ENCODE measurements at regions not wholly inside any gene's neighbourhood (a gene's known extent, or its start where the extent isn't known, plus 50 kb on each side); places are given as distances from the start of the nearest gene placed in this dataset.

DNA sequence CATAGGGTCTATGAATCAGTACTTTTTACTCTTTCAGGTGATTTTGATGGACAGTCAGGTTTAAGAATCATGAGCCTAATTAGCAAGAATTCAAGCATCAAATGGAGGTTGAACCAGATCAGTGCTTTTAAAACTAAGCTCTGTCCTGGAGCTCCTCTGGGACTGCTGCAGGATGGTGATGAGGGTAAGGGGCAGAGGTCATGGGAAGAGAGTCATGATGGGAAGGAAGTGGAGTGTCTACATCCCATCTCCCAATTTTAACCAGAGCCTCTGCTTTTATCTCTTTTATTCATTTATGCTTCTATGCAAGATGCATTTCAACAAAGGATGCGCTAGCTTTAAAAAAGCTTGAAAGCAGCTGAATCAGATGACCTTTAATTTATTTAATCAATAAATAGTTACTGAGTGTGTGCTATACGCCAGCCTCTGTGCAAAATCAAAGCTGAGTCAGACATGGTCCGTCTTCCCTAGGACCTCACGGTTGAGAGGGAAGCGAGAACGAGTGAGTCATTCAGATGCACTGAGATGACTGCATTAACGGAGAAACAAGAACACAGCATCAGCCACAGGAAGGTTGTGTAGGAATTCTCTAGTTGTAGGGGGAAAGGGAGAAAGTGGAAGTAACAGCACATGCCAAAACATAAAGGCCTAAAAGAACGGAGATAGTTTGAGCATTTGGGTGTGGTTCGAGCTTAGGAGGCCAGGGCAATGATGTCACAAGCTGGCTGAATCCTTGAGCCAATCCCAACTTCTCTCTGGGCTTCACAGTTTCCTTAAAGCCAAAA is 441.6 kb upstream of the BRINP1 start:
- no peak for DNase-seq

- no peak for DNase-seq
Measured at GRCh38 chr9:119803679-119804078, 434.4 kb upstream of the BRINP1 start.

- no peak for DNase-seq
Measured at GRCh38 chr9:119802621-119803020, 433.4 kb upstream of the BRINP1 start.

DNA sequence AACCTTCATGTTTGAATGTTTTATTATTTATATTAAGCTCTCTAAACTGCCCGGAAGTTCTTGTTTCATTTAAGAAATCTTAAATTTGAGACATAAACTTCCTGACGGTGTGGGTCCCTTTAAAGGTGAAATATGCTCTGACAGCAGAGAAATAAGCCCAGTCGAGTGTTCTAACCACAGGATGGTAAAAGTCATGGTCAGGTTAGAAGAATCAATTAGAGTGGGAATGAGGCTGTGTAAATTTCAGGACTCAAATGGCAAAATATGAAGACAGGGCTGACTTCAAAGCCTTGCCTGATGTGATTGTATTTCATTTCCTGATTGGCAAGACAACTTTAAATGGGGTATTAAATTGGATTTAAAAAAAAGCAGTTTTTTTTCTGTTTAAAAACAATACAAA is 432.9 kb upstream of the BRINP1 start:
- no peak for DNase-seq

- no peak for DNase-seq
Measured at GRCh38 chr9:119801311-119801710, 432.1 kb upstream of the BRINP1 start.

DNA sequence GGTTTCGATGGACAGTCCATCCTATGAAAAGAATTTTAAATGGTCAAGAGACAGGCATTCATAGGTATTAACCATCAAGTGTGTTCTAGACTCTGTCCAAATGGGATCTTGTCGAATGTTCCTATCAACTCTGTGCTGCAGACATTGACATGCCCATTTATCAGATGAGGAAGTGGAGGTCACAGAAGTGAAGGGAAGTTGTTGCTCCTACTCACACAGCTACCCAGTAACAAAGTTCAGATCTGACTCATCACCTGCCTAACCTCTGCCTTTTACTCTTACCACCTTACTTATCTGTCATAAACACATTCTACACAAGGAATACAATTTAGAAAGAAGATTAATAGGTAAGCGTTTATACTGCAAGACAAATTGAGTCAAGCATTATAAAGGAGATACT is 426.2 kb upstream of the BRINP1 start:
- no peak for DNase-seq

DNA sequence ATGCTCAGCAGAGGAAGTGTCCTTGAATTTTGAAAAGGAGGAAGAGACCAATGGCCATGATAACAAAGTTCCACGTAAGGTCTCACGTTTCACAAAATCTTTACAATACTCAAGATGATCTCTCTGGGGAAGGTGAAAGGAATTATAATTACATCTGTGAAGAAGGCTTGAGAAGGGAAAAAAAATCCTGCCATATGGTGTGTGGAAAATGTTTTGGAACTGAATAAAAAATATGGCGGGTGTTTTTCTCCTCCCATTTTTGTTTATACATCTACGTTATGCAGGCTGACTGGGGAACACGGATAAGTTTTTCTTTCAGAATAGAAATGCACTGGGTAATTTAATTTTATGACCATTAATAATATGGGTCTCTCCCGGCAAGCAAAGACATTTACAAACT is 425.6 kb upstream of the BRINP1 start:
- DNase-seq = no peak

DNA sequence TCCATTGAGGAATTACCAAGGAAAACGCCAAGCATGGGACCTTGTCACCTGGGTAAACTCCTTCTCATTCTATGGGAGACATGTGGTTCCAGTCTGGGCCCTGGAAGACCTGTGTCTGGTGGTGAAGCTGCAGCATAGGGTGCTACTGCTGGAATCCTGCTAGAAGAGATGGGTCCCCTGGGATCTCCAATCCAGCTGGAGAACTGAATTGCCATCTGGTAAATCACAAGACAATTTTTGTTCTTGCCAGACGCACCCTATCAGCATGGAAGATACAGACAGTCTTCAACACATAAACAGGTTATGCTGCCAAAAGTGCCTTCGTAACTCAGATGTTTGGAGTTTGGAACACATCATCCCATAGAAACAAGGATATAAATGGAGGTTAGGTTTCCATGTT is 424.0 kb upstream of the BRINP1 start:
- DNase-seq = no peak

DNA sequence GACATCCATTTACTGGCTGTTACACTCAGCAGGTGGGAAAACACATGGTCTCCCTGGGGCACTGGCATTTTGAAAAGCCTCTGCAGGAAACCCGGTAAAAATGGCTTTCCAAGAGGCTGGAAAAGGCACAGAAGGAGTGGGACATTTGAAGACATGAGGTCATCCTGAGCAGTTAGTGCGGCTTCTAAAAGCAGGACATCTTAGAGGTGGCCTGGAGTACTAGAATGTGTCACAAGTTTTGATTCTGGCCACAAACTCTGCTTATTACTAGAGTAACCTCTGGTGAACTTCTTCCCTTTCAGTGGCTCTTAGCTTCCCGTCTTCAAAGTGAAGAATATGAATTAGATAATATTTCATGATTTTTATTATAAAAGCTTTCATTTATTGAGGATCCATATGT is 423.0 kb upstream of the BRINP1 start:
- DNase-seq = no peak

DNA sequence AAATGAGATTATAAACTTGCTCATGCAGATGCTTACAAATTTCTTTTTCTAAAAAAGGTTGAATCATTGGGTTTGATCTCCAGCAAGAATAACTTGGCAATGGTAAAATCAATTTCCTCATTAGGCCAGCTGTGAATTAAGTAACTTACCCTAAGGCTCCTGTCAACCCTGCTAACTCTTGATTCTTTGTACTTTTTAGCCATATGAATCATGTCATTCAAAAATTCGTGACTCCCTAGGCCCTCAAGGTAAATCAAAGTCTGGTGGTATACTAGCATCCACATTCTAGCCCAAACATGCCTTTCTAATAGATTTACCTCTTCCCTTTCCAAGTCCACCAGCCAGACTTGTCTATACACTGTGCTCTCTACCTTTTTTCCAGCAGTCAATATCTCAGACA is 420.8 kb upstream of the BRINP1 start:
- no peak for DNase-seq

- no peak for DNase-seq
Measured at GRCh38 chr9:119788921-119789320, 419.7 kb upstream of the BRINP1 start.

DNA sequence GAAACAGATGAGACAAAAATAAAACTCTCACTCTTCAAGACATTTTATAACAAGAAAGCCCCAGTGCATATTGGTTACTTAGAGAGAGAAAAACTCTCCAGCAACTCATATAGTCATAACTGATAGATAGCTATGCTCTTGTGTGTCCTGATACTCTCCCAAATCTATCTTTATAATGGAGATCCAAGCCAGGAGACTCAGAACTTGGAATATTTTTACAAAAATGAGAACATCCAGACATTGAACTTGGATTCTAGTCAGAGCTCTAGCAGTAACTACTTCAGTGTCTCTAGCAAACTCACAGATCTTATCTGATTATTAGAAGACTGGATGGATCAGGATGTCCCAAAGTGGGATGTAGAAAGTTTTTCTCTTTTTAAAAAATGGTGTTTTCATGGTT is 412.7 kb upstream of the BRINP1 start:
- DNase-seq = no peak

DNA sequence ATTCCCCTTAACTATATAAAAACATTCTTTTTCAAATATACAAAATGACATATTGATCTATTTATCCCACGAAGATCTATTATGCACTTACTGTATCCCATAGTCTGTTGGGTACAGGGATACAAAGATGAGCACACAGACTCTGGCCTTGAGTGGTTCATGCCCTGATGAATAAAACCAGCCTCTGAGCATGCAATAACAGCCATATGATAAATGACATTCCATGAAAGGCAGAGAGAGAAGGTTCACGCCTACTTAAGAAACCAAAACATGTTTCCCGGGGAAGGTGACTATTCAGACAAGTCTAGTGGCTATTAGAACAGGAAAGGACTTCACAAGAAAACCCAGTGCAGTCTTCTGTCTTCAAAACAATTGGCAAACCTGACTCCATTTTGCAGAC is 406.2 kb upstream of the BRINP1 start:
- DNase-seq = no peak

GRCh38 chr9:119773823-119774222 is 404.6 kb upstream of the BRINP1 start:
- no peak for DNase-seq

- no peak for DNase-seq
Measured at GRCh38 chr9:119771341-119771740, 402.1 kb upstream of the BRINP1 start.

DNA sequence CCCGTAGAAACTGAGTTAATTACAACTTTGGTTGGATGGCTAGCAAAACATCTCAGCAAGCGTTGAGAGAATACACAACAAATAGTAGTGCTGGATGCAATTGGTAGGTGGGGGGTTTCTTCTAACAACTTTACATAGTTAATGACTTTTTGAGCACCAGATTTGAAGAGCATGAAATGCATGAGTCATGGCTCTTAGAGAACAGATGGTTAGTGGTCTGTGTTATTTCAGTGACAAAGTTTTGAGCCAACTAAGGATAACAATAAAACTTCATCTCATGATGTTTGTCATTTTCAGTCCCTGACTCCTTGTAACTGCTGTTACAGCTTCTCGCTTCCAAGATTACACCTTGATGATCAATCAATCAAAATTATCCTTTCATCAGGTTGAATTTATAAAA is 399.0 kb upstream of the BRINP1 start:
- no peak for DNase-seq

- no peak for DNase-seq
Measured at GRCh38 chr9:119765632-119766175, 396.5 kb upstream of the BRINP1 start.

- DNase-seq = no peak
Measured at GRCh38 chr9:119763260-119763659, 394.0 kb upstream of the BRINP1 start.

DNA sequence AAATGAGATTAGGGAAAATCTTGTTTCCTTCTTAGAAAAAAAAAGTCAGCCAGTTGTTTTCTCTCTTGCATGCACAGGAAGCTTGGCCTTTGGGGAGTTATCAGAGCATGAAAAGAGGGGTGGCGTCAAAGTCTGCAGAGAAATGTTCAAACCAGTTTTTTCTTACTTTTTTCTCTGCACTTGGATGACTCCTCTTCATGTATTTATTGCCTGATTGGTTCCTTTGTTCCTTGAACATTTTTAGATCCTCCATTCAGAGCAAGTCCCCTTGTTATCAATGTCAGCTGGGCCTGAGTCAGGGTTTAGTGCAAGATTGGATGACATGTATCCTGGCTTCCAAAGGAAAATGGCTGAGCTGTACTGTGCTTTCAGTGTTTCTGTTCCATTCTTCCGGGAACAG is 392.6 kb upstream of the BRINP1 start:
- no peak for DNase-seq

DNA sequence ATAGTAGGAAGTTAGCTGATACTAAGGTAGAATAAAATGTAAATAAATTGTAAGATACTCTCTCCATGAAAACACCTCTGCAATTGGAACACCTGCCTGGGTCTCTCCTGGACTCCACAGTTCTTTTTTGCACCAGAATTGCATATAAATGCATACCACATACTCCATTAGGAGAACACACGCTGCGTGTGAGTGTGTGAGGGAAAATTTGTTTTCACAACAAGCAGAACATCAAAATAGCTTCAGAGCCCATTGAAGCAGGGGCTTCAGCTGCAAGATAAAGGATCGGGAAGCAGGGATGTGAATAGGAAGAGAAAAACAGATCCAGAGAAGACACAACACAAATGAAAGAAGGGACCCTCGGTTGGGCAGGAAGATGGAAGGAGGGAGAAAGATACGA is 389.8 kb upstream of the BRINP1 start:
- DNase-seq = no peak

DNA sequence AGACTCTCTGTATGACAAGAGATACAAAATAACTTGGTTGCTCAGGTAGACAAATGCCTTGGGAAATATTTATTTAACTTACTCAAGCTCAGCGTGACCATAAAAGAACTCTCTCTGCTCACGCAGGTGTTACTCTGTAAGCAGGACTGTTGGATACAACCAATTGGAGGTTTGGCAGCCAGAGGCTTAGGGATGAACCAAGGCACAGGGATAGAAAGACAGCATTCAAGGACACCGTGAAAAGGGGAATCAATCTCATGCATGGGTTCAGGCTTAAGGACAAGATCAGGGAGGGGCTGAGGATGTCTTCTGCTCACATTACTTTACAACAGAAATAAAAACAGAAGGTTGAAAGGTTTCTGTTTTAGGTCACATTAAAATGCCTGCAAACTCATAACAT is 389.0 kb upstream of the BRINP1 start:
- no peak for DNase-seq

- no peak for DNase-seq
Measured at GRCh38 chr9:119739476-119739875, 370.2 kb upstream of the BRINP1 start.

GRCh38 chr9:119736491-119737454 is 367.5 kb upstream of the BRINP1 start:
- no peak for DNase-seq

DNA sequence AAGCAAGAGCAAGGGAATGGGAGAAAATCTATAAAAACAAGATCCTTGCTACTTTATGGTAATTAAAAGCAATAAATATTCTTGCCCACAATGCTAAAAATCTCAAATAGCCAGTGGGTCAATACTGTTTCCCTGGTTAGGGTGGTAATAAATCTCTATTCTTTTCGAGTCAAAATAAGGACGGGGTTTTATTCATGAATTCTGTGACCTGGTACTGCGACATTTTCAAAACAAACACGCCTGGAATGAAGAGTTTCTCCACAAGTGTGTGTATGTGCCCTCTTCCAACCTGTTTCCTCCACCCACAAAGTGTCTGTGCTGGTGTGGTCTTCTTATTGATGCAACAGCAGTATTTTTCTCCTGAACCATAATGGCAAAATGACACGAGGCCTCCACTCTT is 358.8 kb upstream of the BRINP1 start:
- no peak for DNase-seq

Measured in activated CD8-positive, alpha-beta memory T cell treated with anti-CD3 and anti-CD28 coated beads, Interleukin-2, amount 50 U/mL, for 48 hours (primary cell).